K562 (cell line): ENCODE measurements at regions not wholly inside any gene's neighbourhood (a gene's known extent, or its start where the extent isn't known, plus 50 kb on each side); places are given as distances from the start of the nearest gene placed in this dataset.

ENCODE experiments used
- ATAC-seq: fragments of 200-7000 bp; cut with Tn5 transposase; 3 replicates; pipeline ENCODE4 v1.9.1; 2020; ENCODE audit warnings: moderate library complexity
- BruUV-seq: library from RNA; stranded (reverse); fragments of 400-500 nt; replicated peaks from 2 replicates; lab custom pipeline; 2021; lab: Mats Ljungman, UMichigan
- CTCF ChIA-PET: fragments of 300-600 bp; formaldehyde crosslinking; extraction: SDS; loops from one replicate; lab custom pipeline; 2021; ENCODE audit warnings: low intra/inter-chr PET ratio; lab: Yijun Ruan, JAX
- POLR2A ChIA-PET: fragments of 300-600, 350-650 bp; sonication (Branson Sonifier 250); formaldehyde crosslinking; extraction: SDS; loops from one replicate; lab custom pipeline; 2021; ENCODE audit warnings: antibody characterized with exemption, inconsistent platforms; lab: Yijun Ruan, JAX
- DNase-seq, 4 experiments: peaks; one replicate each; pipeline versions ENCODE4 v3.0.0 to v3.0.0-alpha.2; 2011 to 2018; ENCODE audit warnings: low spot score in 3 of 4, mixed read lengths in 3 of 4; ENCODE audit errors: extremely low read depth in 1 of 4
- FAIRE-seq: peaks from 2 replicates; lab custom pipeline; 2011; peaks lifted over from hg19 to GRCh38; lab: Jason Lieb, UNC
- H2AFZ ChIP-seq: 2 replicates; pipeline ENCODE4 v1.6.0; 2011; ENCODE audit warnings: low read depth, low read length, control low read depth, inconsistent platforms
- H3K27ac ChIP-seq: fragments of 200-600 bp; 3 replicates; pipeline ENCODE4 v1.8.0; 2011; ENCODE audit warnings: low read depth, mild to moderate bottlenecking, control low read depth, inconsistent platforms, low read length, moderate library complexity, mixed read lengths; ENCODE audit errors: extremely low read depth
- H3K27me3 ChIP-seq, 2 experiments: fragments of 300-600 bp in 1 of 2; 2 replicates in 1 of 2; 3 replicates in 1 of 2; pipeline versions ENCODE4 v1.6.0 to v1.8.0; 2011; ENCODE audit warnings: inconsistent platforms in 2 of 2, low read length in 2 of 2, mild to moderate bottlenecking in 1 of 2, mixed read lengths in 1 of 2, moderate library complexity in 1 of 2; ENCODE audit not compliant: control insufficient read depth in 2 of 2, insufficient read depth in 2 of 2
- H3K36me3 ChIP-seq: fragments of 300-600 bp; 3 replicates; pipeline ENCODE4 v1.8.0; 2011; ENCODE audit warnings: mild to moderate bottlenecking, low read length, inconsistent platforms; ENCODE audit not compliant: control insufficient read depth, insufficient read depth
- H3K4me1 ChIP-seq, 2 experiments: fragments of 200-600 bp in 1 of 2; replicated peaks in 1 of 2; 2 replicates in 1 of 2; 3 replicates in 1 of 2; pipeline versions ENCODE4 v1.5.1 to v1.8.0; 2011; ENCODE audit warnings: inconsistent platforms in 2 of 2, low read length in 2 of 2, mild to moderate bottlenecking in 1 of 2, mixed read lengths in 1 of 2, moderate library complexity in 1 of 2; ENCODE audit not compliant: control insufficient read depth in 2 of 2, insufficient read depth in 2 of 2
- H3K4me2 ChIP-seq: 2 replicates; pipeline ENCODE4 v1.6.1; 2011; ENCODE audit warnings: low read length, control low read depth, inconsistent platforms, mixed read lengths; ENCODE audit not compliant: insufficient read depth
- H3K4me3 ChIP-seq: fragments of 200-600 bp; sonication (generic), shearing (Covaris generic); 2 replicates; pipeline ENCODE4 v1.5.1; 2016; ENCODE audit warnings: control low read depth, inconsistent platforms
- H3K79me2 ChIP-seq: fragments of 200-600 bp; 3 replicates; pipeline ENCODE4 v1.8.0; 2011; ENCODE audit warnings: low read length, inconsistent platforms; ENCODE audit not compliant: control insufficient read depth, insufficient read depth
- H3K9ac ChIP-seq, 2 experiments: 2 replicates each; pipeline versions ENCODE4 v1.6.0 to v1.6.1; 2011; ENCODE audit warnings: low read depth in 2 of 2, low read length in 2 of 2, control low read depth in 1 of 2, inconsistent platforms in 1 of 2, mild to moderate bottlenecking in 1 of 2, mixed read lengths in 1 of 2; ENCODE audit not compliant: insufficient read depth in 1 of 2
- H3K9me1 ChIP-seq: one replicate; pipeline ENCODE4 v1.6.0; 2011; ENCODE audit warnings: inconsistent platforms, mild to moderate bottlenecking, low read length, moderate library complexity; ENCODE audit not compliant: control insufficient read depth, insufficient read depth
- H3K9me3 ChIP-seq: replicated peaks from 2 replicates; pipeline ENCODE4 v1.5.1; 2011; ENCODE audit warnings: low read depth, low read length, inconsistent platforms; ENCODE audit not compliant: control insufficient read depth, insufficient read depth
- H4K20me1 ChIP-seq: replicated peaks from 2 replicates; pipeline ENCODE4 v1.6.1; 2011; ENCODE audit warnings: low read length, inconsistent platforms, mixed read lengths; ENCODE audit not compliant: control insufficient read depth, insufficient read depth
- FOXK2 ChIP-seq, 2 experiments: fragments of 450-650 bp; IDR thresholded peaks in 1 of 2; conservative IDR thresholded peaks in 1 of 2; 2 replicates each; pipeline ENCODE4 v1.6.1; 2016; ENCODE audit warnings: low read depth in 2 of 2, mild to moderate bottlenecking in 1 of 2
- HNRNPK ChIP-seq: fragments of 200-400 bp; formaldehyde crosslinking; IDR thresholded peaks from one replicate; pipeline ENCODE4 v1.6.1; 2018; ENCODE audit warnings: mild to moderate bottlenecking, low read depth, low read length; ENCODE audit not compliant: poor library complexity, severe bottlenecking
- JUN ChIP-seq, 2 experiments: sonication (generic) in 1 of 2; formaldehyde crosslinking in 1 of 2; IDR thresholded peaks; 2 replicates each; pipeline versions ENCODE4 v1.6.1 to v1.8.0; 2012 to 2022; ENCODE audit warnings: borderline replicate concordance in 2 of 2, mild to moderate bottlenecking in 2 of 2, improper control_type of control experiment in 1 of 2, low read depth in 1 of 2, low read length in 1 of 2, missing genetic modification reagents in 1 of 2
- KLF10 ChIP-seq: fragments of 250-450 bp; sonication (Bioruptor Pico); IDR thresholded peaks from 2 replicates; pipeline ENCODE4 v1.6.1; 2021; ENCODE audit warnings: matching md5 sums
- MAFK ChIP-seq: IDR thresholded peaks from 2 replicates; pipeline ENCODE4 v1.6.1; 2011; ENCODE audit warnings: low read length, improper control_type of control experiment
- MTF1 ChIP-seq: fragments of 250-450 bp; sonication (Bioruptor Pico); IDR thresholded peaks from 2 replicates; pipeline ENCODE4 v1.9.0; 2021; ENCODE audit warnings: moderate library complexity, mild to moderate bottlenecking, inconsistent platforms, borderline replicate concordance
- NR3C1 ChIP-seq: sonication (generic); formaldehyde crosslinking; IDR thresholded peaks from 2 replicates; pipeline ENCODE4 v1.8.1; 2022; ENCODE audit warnings: missing genetic modification reagents
- OTX1 ChIP-seq: fragments of 450-650 bp; formaldehyde crosslinking; IDR thresholded peaks from 2 replicates; pipeline ENCODE4 v1.4.0; 2022; ENCODE audit warnings: mild to moderate bottlenecking
- PHB2 ChIP-seq: fragments of 450-650 bp; IDR thresholded peaks from 2 replicates; pipeline ENCODE4 v1.6.1; 2017; ENCODE audit warnings: low read depth
- SOX6 ChIP-seq: fragments of 450-650 bp; IDR thresholded peaks from 2 replicates; pipeline ENCODE4 v1.6.1; 2014; ENCODE audit warnings: mild to moderate bottlenecking
- TRIM28 ChIP-seq: fragments of 450-650 bp; IDR thresholded peaks from 2 replicates; pipeline ENCODE4 v1.6.1; 2017
- ZNF146 ChIP-seq: IDR thresholded peaks from one replicate; pipeline ENCODE4 v1.6.1; 2018; ENCODE audit warnings: missing compliant biosample characterization; ENCODE audit not compliant: unreplicated experiment
- ZNF23 ChIP-seq: fragments of 250-450 bp; sonication (Bioruptor Pico); IDR thresholded peaks from 2 replicates; pipeline ENCODE4 v1.4.0; 2020; ENCODE audit warnings: mild to moderate bottlenecking
- in situ Hi-C: fragments of 300-500 bp; cut with MboI; formaldehyde crosslinking; loops from 4 replicates; pipeline ENCODE4 v1.15.0; 2018; ENCODE audit warnings: inconsistent platforms, mixed read lengths
- intact Hi-C: fragments of 100-400 bp; cut with micrococcal nuclease; formaldehyde crosslinking; loops from 2 replicates; pipeline ENCODE4 v1.14.2; 2022
- TF ChIP-seq, protein P1 (sequence below): fragments of 450-650 bp; IDR thresholded peaks from 2 replicates; pipeline ENCODE4 v1.6.1; 2016; ENCODE audit warnings: mild to moderate bottlenecking, moderate library complexity

DNA sequence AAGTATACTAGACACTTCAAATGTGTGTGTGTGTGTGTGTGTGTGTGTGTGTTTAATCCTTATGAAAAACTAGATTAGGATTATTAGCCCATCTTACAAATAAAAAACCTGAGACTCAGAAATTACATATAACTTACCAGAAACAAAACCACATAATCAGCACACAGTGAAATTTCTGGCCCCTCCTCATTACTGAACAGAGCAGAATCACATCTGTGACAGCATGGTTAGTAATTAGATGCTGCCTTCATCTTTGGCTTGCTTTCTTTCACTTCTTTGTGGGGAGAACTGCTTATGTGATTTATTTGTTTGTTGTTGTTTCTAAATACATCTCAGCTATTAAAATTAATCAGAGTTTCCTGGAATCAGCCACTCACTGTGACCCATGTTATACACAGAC lies 267.1 kb downstream of the TENT5A start:
- intact Hi-C loops (no loop called here), in situ Hi-C loops (no loop called here)
- no TSS peak for BruUV-seq
- Histone ChIP-seq H3K4me1 (no peaks in the 10 kb centered on the region), H3K9ac (no peak overlapping the region), H3K27ac (no peak overlapping the region), H3K9me1 (no peaks in the 10 kb centered on the region), H3K4me2 (no peak overlapping the region), H3K79me2 (no peaks in the 10 kb centered on the region), H3K9me3 (0 out of 2 replicates have a peak, but pooled peaks cover 2% of the 10 kb centered on the region), H3K4me3 (no peak overlapping the region), H4K20me1 (no peaks in the 10 kb centered on the region), H3K27me3 (no peaks in the 10 kb centered on the region), H2AFZ (no peak overlapping the region), H3K36me3 (no peaks in the 10 kb centered on the region)
- ChIA-PET CTCF (no interaction called here), POLR2A (no interaction called here)
- DNase-seq (no peak), ATAC-seq (no peak), FAIRE-seq (no peak)
- no peak for TF ChIP-seq OTX1 (CRISPR knock-in tag)
- no peak for TF ChIP-seq SOX6
- no peak for TF ChIP-seq TRIM28
- TF ChIP-seq, protein P1, sequence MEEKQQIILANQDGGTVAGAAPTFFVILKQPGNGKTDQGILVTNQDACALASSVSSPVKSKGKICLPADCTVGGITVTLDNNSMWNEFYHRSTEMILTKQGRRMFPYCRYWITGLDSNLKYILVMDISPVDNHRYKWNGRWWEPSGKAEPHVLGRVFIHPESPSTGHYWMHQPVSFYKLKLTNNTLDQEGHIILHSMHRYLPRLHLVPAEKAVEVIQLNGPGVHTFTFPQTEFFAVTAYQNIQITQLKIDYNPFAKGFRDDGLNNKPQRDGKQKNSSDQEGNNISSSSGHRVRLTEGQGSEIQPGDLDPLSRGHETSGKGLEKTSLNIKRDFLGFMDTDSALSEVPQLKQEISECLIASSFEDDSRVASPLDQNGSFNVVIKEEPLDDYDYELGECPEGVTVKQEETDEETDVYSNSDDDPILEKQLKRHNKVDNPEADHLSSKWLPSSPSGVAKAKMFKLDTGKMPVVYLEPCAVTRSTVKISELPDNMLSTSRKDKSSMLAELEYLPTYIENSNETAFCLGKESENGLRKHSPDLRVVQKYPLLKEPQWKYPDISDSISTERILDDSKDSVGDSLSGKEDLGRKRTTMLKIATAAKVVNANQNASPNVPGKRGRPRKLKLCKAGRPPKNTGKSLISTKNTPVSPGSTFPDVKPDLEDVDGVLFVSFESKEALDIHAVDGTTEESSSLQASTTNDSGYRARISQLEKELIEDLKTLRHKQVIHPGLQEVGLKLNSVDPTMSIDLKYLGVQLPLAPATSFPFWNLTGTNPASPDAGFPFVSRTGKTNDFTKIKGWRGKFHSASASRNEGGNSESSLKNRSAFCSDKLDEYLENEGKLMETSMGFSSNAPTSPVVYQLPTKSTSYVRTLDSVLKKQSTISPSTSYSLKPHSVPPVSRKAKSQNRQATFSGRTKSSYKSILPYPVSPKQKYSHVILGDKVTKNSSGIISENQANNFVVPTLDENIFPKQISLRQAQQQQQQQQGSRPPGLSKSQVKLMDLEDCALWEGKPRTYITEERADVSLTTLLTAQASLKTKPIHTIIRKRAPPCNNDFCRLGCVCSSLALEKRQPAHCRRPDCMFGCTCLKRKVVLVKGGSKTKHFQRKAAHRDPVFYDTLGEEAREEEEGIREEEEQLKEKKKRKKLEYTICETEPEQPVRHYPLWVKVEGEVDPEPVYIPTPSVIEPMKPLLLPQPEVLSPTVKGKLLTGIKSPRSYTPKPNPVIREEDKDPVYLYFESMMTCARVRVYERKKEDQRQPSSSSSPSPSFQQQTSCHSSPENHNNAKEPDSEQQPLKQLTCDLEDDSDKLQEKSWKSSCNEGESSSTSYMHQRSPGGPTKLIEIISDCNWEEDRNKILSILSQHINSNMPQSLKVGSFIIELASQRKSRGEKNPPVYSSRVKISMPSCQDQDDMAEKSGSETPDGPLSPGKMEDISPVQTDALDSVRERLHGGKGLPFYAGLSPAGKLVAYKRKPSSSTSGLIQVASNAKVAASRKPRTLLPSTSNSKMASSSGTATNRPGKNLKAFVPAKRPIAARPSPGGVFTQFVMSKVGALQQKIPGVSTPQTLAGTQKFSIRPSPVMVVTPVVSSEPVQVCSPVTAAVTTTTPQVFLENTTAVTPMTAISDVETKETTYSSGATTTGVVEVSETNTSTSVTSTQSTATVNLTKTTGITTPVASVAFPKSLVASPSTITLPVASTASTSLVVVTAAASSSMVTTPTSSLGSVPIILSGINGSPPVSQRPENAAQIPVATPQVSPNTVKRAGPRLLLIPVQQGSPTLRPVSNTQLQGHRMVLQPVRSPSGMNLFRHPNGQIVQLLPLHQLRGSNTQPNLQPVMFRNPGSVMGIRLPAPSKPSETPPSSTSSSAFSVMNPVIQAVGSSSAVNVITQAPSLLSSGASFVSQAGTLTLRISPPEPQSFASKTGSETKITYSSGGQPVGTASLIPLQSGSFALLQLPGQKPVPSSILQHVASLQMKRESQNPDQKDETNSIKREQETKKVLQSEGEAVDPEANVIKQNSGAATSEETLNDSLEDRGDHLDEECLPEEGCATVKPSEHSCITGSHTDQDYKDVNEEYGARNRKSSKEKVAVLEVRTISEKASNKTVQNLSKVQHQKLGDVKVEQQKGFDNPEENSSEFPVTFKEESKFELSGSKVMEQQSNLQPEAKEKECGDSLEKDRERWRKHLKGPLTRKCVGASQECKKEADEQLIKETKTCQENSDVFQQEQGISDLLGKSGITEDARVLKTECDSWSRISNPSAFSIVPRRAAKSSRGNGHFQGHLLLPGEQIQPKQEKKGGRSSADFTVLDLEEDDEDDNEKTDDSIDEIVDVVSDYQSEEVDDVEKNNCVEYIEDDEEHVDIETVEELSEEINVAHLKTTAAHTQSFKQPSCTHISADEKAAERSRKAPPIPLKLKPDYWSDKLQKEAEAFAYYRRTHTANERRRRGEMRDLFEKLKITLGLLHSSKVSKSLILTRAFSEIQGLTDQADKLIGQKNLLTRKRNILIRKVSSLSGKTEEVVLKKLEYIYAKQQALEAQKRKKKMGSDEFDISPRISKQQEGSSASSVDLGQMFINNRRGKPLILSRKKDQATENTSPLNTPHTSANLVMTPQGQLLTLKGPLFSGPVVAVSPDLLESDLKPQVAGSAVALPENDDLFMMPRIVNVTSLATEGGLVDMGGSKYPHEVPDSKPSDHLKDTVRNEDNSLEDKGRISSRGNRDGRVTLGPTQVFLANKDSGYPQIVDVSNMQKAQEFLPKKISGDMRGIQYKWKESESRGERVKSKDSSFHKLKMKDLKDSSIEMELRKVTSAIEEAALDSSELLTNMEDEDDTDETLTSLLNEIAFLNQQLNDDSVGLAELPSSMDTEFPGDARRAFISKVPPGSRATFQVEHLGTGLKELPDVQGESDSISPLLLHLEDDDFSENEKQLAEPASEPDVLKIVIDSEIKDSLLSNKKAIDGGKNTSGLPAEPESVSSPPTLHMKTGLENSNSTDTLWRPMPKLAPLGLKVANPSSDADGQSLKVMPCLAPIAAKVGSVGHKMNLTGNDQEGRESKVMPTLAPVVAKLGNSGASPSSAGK: no peak
- no peak for TF ChIP-seq JUN (IDR thresholded peaks at IDR 0.05; ENCODE audit: borderline replicate concordance, low read depth, low read length)
- no peak for TF ChIP-seq JUN (CRISPR knock-in tag; IDR thresholded peaks at IDR 0.05; ENCODE audit: borderline replicate concordance)
- no peak for TF ChIP-seq HNRNPK
- no peak for TF ChIP-seq MTF1 (CRISPR knock-in tag)
- no peak for TF ChIP-seq FOXK2 (conservative IDR thresholded peaks at IDR 0.05 in 1 of 2, IDR thresholded peaks at IDR 0.05 in 1 of 2; ENCODE audit: low read depth in 2 of 2)
- no peak for TF ChIP-seq KLF10 (CRISPR knock-in tag)
- TF ChIP-seq ZNF146 (CRISPR knock-in tag): no peak
- no peak for TF ChIP-seq ZNF23 (CRISPR knock-in tag)
- no peak for TF ChIP-seq NR3C1 (CRISPR knock-in tag)
- no peak for TF ChIP-seq MAFK
- no peak for TF ChIP-seq PHB2
